Liver (tissue), 8 donors: ENCODE measurements at regions not wholly inside any gene's neighbourhood (a gene's known extent, or its start where the extent isn't known, plus 50 kb on each side); places are given as distances from the start of the nearest gene placed in this dataset.

ENCODE experiments used
- DNase-seq: peaks from one replicate; pipeline ENCODE4 v3.0.0-alpha.2; 2017; ENCODE audit warnings: low spot score
- H3K27ac ChIP-seq, 2 donors: one replicate each; pipeline ENCODE4 v1.7.0; 2013; ENCODE audit warnings: inconsistent platforms in 2 of 2, low read length in 2 of 2, control low read depth in 1 of 2, low read depth in 1 of 2, mild to moderate bottlenecking in 1 of 2
- H3K27me3 ChIP-seq, 4 donors: one replicate each; pipeline versions ENCODE4 v1.6.1 to v1.7.0; 2013; ENCODE audit warnings: low read length in 3 of 4, inconsistent platforms in 1 of 4, mild to moderate bottlenecking in 1 of 4, moderate library complexity in 1 of 4; ENCODE audit not compliant: control insufficient read depth in 4 of 4, insufficient read depth in 4 of 4
- H3K36me3 ChIP-seq, 4 donors: one replicate each; pipeline versions ENCODE4 v1.6.1 to v1.7.0; 2013; ENCODE audit warnings: low read length in 3 of 4, mild to moderate bottlenecking in 3 of 4, low read depth in 1 of 4, moderate library complexity in 1 of 4; ENCODE audit not compliant: control insufficient read depth in 4 of 4, insufficient read depth in 3 of 4
- H3K4me1 ChIP-seq, 4 donors: one replicate each; pipeline versions ENCODE4 v1.6.1 to v1.7.0; 2013; ENCODE audit warnings: low read length in 3 of 4, mild to moderate bottlenecking in 3 of 4, moderate library complexity in 1 of 4; ENCODE audit not compliant: control insufficient read depth in 4 of 4, insufficient read depth in 4 of 4
- H3K4me3 ChIP-seq, 3 donors: one replicate each; pipeline versions ENCODE4 v1.6.1 to v1.7.0; 2013; ENCODE audit warnings: low read length in 3 of 3, control low read depth in 1 of 3, low read depth in 1 of 3, mild to moderate bottlenecking in 1 of 3
- H3K9ac ChIP-seq, 2 donors: one replicate each; pipeline ENCODE4 v1.7.0; 2013; ENCODE audit warnings: low read length in 2 of 2, mild to moderate bottlenecking in 2 of 2, moderate library complexity in 2 of 2, control low read depth in 1 of 2, low read depth in 1 of 2
- H3K9me3 ChIP-seq, 4 donors: one replicate each; pipeline versions ENCODE4 v1.6.1 to v1.7.0; 2013; ENCODE audit warnings: low read length in 3 of 4; ENCODE audit not compliant: control insufficient read depth in 4 of 4
- FOXA1 ChIP-seq: IDR thresholded peaks from 2 replicates; pipeline ENCODE4 v1.6.1; 2016; ENCODE audit warnings: antibody characterized with exemption
- FOXA2 ChIP-seq: IDR thresholded peaks from 2 replicates; pipeline ENCODE4 v1.6.1; 2016; ENCODE audit warnings: antibody characterized with exemption
- GABPA ChIP-seq, 2 donors: IDR thresholded peaks in 1 of 2; conservative IDR thresholded peaks in 1 of 2; 2 replicates each; pipeline ENCODE4 v1.6.1; 2016; ENCODE audit warnings: antibody characterized with exemption in 2 of 2, mild to moderate bottlenecking in 1 of 2, moderate library complexity in 1 of 2
- HNF4A ChIP-seq, 2 donors: conservative IDR thresholded peaks; 2 replicates each; pipeline ENCODE4 v1.6.1; 2016; ENCODE audit warnings: antibody characterized with exemption in 2 of 2, mild to moderate bottlenecking in 2 of 2
- MAX ChIP-seq: IDR thresholded peaks from 2 replicates; pipeline ENCODE4 v1.6.1; 2016; ENCODE audit warnings: antibody characterized with exemption
- NR2F2 ChIP-seq: IDR thresholded peaks from 2 replicates; pipeline ENCODE4 v1.6.1; 2016; ENCODE audit warnings: antibody characterized with exemption
- RAD21 ChIP-seq, 2 donors: IDR thresholded peaks; 2 replicates each; pipeline ENCODE4 v1.6.1; 2016; ENCODE audit warnings: antibody characterized with exemption in 2 of 2, mild to moderate bottlenecking in 2 of 2
- RXRA ChIP-seq, 2 donors: IDR thresholded peaks; 2 replicates each; pipeline ENCODE4 v1.6.1; 2017 to 2018; ENCODE audit warnings: antibody characterized with exemption in 2 of 2, mild to moderate bottlenecking in 1 of 2
- SP1 ChIP-seq: IDR thresholded peaks from 2 replicates; pipeline ENCODE4 v1.6.1; 2018; ENCODE audit warnings: antibody characterized with exemption, mild to moderate bottlenecking
- TAF1 ChIP-seq: conservative IDR thresholded peaks from 2 replicates; pipeline ENCODE4 v1.6.1; 2016; ENCODE audit warnings: antibody characterized with exemption, mild to moderate bottlenecking
- WGBS: extraction: QIAGEN DNeasy Blood & Tissue Kit; methylation state at CpG from one replicate; pipeline ENCODE4 v1.1.7; 2013; 5-methylcytosine and 5-hydroxymethylcytosine counted together
- TF ChIP-seq, protein P1 (sequence below): IDR thresholded peaks from 2 replicates; pipeline ENCODE4 v1.6.1; 2016; ENCODE audit warnings: antibody characterized with exemption
- TF ChIP-seq, protein P2 (sequence below): IDR thresholded peaks from 2 replicates; pipeline ENCODE4 v1.6.1; 2016; ENCODE audit warnings: antibody characterized with exemption
- TF ChIP-seq, protein P3 (sequence below): fragments of 150-350 bp; IDR thresholded peaks from 2 replicates; pipeline ENCODE4 v1.5.1; 2017; ENCODE audit warnings: improper control_type of control experiment, low read depth, low read length; ENCODE audit not compliant: missing input control
- TF ChIP-seq, protein P4 (sequence below): IDR thresholded peaks from 2 replicates; pipeline ENCODE4 v1.6.1; 2016; ENCODE audit warnings: antibody characterized with exemption, mild to moderate bottlenecking
- donor health status: healthy.
- donor health status: healthy.
- donor health status: healthy.
- donor health status: healthy.
- donor health status: healthy.

GRCh38 chr6:169940481-169941271, 189.3 kb downstream of the ERMARD start (continued):
- TF ChIP-seq, protein P1, sequence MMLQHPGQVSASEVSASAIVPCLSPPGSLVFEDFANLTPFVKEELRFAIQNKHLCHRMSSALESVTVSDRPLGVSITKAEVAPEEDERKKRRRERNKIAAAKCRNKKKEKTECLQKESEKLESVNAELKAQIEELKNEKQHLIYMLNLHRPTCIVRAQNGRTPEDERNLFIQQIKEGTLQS = no peak
- no peak for TF ChIP-seq SP1

DNA sequence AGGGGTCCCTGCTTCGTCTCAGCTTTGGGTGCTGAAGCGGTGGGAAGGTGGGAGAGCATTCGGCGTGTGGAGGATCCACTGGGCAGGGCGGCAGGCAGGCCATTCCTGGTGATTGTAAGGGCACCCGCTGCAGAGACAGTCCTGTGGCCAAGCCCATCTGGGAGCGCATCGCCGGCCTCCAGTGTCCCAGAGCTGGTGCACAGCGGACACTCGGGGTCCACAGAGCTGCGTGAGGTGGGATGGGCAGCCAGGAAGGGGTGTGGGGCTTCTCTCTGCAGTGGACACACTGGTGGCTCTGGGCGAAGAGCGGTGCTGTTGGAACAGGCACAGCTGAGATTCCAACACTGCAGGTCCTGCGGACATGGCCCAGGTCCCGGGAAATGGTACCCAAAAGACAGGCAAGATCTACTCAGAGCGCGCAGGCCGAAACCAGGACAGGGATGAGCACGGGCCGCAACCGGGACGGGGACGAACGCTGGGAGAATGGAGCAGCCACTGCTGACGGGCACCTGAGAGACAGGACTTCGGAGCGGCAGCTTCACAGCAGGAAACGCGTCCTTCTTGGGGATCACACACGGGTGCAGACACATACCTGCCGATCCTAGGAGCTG, 188.2 kb downstream of the ERMARD start:
- no peak overlapping the region for H3K9ac ChIP-seq
- WGBS = 93% methylated on average over 32 of the region's 32 CpGs
- peaks cover 3 to 11% (median 4%) of the 10 kb centered on the region in 4 donors for H3K4me1 ChIP-seq
- TF ChIP-seq TAF1 (no peak), GABPA (IDR thresholded peaks at IDR 0.05 in 1 of 2, conservative IDR thresholded peaks at IDR 0.05 in 1 of 2) (no peak), FOXA2 (no peak), NR2F2 (no peak), FOXA1 (no peak), SP1 (no peak), HNF4A (conservative IDR thresholded peaks at IDR 0.05) (no peak), MAX (no peak), RXRA (IDR thresholded peaks at IDR 0.05) (no peak), RAD21 (IDR thresholded peaks at IDR 0.05) (no peak)
- TF ChIP-seq, protein P2, sequence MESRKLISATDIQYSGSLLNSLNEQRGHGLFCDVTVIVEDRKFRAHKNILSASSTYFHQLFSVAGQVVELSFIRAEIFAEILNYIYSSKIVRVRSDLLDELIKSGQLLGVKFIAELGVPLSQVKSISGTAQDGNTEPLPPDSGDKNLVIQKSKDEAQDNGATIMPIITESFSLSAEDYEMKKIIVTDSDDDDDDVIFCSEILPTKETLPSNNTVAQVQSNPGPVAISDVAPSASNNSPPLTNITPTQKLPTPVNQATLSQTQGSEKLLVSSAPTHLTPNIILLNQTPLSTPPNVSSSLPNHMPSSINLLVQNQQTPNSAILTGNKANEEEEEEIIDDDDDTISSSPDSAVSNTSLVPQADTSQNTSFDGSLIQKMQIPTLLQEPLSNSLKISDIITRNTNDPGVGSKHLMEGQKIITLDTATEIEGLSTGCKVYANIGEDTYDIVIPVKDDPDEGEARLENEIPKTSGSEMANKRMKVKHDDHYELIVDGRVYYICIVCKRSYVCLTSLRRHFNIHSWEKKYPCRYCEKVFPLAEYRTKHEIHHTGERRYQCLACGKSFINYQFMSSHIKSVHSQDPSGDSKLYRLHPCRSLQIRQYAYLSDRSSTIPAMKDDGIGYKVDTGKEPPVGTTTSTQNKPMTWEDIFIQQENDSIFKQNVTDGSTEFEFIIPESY = no peak
- TF ChIP-seq, protein P1 = no peak
- TF ChIP-seq, protein P3, sequence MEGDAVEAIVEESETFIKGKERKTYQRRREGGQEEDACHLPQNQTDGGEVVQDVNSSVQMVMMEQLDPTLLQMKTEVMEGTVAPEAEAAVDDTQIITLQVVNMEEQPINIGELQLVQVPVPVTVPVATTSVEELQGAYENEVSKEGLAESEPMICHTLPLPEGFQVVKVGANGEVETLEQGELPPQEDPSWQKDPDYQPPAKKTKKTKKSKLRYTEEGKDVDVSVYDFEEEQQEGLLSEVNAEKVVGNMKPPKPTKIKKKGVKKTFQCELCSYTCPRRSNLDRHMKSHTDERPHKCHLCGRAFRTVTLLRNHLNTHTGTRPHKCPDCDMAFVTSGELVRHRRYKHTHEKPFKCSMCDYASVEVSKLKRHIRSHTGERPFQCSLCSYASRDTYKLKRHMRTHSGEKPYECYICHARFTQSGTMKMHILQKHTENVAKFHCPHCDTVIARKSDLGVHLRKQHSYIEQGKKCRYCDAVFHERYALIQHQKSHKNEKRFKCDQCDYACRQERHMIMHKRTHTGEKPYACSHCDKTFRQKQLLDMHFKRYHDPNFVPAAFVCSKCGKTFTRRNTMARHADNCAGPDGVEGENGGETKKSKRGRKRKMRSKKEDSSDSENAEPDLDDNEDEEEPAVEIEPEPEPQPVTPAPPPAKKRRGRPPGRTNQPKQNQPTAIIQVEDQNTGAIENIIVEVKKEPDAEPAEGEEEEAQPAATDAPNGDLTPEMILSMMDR = no peak
- TF ChIP-seq, protein P4, sequence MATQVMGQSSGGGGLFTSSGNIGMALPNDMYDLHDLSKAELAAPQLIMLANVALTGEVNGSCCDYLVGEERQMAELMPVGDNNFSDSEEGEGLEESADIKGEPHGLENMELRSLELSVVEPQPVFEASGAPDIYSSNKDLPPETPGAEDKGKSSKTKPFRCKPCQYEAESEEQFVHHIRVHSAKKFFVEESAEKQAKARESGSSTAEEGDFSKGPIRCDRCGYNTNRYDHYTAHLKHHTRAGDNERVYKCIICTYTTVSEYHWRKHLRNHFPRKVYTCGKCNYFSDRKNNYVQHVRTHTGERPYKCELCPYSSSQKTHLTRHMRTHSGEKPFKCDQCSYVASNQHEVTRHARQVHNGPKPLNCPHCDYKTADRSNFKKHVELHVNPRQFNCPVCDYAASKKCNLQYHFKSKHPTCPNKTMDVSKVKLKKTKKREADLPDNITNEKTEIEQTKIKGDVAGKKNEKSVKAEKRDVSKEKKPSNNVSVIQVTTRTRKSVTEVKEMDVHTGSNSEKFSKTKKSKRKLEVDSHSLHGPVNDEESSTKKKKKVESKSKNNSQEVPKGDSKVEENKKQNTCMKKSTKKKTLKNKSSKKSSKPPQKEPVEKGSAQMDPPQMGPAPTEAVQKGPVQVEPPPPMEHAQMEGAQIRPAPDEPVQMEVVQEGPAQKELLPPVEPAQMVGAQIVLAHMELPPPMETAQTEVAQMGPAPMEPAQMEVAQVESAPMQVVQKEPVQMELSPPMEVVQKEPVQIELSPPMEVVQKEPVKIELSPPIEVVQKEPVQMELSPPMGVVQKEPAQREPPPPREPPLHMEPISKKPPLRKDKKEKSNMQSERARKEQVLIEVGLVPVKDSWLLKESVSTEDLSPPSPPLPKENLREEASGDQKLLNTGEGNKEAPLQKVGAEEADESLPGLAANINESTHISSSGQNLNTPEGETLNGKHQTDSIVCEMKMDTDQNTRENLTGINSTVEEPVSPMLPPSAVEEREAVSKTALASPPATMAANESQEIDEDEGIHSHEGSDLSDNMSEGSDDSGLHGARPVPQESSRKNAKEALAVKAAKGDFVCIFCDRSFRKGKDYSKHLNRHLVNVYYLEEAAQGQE = no peak
- no peak for DNase-seq
- no peak overlapping the region for H3K27ac ChIP-seq
- H3K36me3 ChIP-seq = no peaks in the 10 kb centered on the region
- H3K9me3 ChIP-seq = peaks cover 0 to 4% (median 0%) of the 10 kb centered on the region in 4 donors
- no peak overlapping the region for H3K4me3 ChIP-seq
- no peaks in the 10 kb centered on the region for H3K27me3 ChIP-seq
